SK-N-SH treated with all-trans-retinoic acid at 6 μM for 48 hours (cell line): ENCODE measurements at regions not wholly inside any gene's neighbourhood (a gene's known extent, or its start where the extent isn't known, plus 50 kb on each side); places are given as distances from the start of the nearest gene placed in this dataset.

ENCODE experiments used
- ESRRG ChIP-seq: fragments of 250-450 bp; sonication (Bioruptor Pico); IDR thresholded peaks from 2 replicates; pipeline ENCODE4 v1.6.1; 2021; ENCODE audit warnings: mild to moderate bottlenecking
- ISL1 ChIP-seq: fragments of 250-450 bp; sonication (Bioruptor Pico); IDR thresholded peaks from 2 replicates; pipeline ENCODE4 v2.1.2; 2022; ENCODE audit warnings: mild to moderate bottlenecking, moderate library complexity
- PPARA ChIP-seq: fragments of 250-450 bp; sonication (Bioruptor Pico); IDR thresholded peaks from 2 replicates; pipeline ENCODE4 v1.5.0; 2020; ENCODE audit warnings: mild to moderate bottlenecking, borderline replicate concordance
- SNAI2 ChIP-seq: fragments of 250-450 bp; sonication (Bioruptor Pico); IDR thresholded peaks from 2 replicates; pipeline ENCODE4 v1.5.0; 2020; ENCODE audit warnings: mild to moderate bottlenecking, moderate library complexity
- ZFP3 ChIP-seq: fragments of 250-450 bp; sonication (Bioruptor Pico); IDR thresholded peaks from 2 replicates; pipeline ENCODE4 v1.5.0; 2020; ENCODE audit warnings: mild to moderate bottlenecking, moderate library complexity
- ZFP30 ChIP-seq: fragments of 450-650 bp; formaldehyde crosslinking; IDR thresholded peaks from 2 replicates; pipeline ENCODE4 v1.5.0; 2022; ENCODE audit warnings: mild to moderate bottlenecking, moderate library complexity
- TF ChIP-seq, protein P1 (sequence below): fragments of 250-450 bp; sonication (Bioruptor Pico); IDR thresholded peaks from 2 replicates; pipeline ENCODE4 v1.5.1; 2020; ENCODE audit warnings: low read depth, mild to moderate bottlenecking, moderate library complexity

DNA sequence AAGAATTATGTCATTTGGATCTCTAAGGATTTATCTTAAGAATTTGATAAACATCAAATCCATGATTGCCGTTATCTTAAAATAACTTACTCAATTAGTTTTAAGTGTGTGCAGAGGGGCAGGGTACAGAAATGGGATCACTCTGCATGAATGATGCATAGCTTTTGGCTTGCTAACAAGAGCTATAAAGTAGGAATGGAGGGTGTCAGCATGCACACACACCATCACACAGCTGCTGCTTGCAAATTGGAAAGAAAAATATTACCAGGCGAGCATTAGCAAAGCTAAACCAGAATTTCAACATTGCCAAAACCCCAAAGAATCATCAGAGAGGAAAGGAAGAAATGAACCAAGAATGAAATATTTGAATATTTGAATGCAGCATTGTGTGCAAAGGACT lies 580.6 kb downstream of the LMO7 start:
- TF ChIP-seq ZFP3 (no peak), SNAI2 (no peak), ISL1 (CRISPR knock-in tag) (no peak), PPARA (CRISPR knock-in tag) (no peak), ZFP30 (no peak), ESRRG (CRISPR knock-in tag) (no peak)
- TF ChIP-seq, protein P1, sequence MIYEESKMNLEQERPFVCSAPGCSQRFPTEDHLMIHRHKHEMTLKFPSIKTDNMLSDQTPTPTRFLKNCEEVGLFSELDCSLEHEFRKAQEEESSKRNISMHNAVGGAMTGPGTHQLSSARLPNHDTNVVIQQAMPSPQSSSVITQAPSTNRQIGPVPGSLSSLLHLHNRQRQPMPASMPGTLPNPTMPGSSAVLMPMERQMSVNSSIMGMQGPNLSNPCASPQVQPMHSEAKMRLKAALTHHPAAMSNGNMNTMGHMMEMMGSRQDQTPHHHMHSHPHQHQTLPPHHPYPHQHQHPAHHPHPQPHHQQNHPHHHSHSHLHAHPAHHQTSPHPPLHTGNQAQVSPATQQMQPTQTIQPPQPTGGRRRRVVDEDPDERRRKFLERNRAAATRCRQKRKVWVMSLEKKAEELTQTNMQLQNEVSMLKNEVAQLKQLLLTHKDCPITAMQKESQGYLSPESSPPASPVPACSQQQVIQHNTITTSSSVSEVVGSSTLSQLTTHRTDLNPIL = no peak
